Activated CD4-positive, alpha-beta T cell treated with anti-CD3 and anti-CD28 coated beads for 36 hours (primary cell): ENCODE measurements at regions not wholly inside any gene's neighbourhood (a gene's known extent, or its start where the extent isn't known, plus 50 kb on each side); places are given as distances from the start of the nearest gene placed in this dataset.

Experiments
- ATAC-seq: fragments of 200-7000 bp; cut with Tn5 transposase; one replicate; pipeline ENCODE4 v1.10.0; 2021; ENCODE audit warnings: mild to moderate bottlenecking, moderate library complexity
- CTCF ChIA-PET: fragments of 350-600 bp; sonication (Branson Sonifier 250); formaldehyde crosslinking; loops from one replicate; lab custom pipeline; 2021; ENCODE audit warnings: antibody characterized with exemption; lab: Charles Lee
- POLR2A ChIA-PET: fragments of 350-600 bp; sonication (Branson Sonifier 250); formaldehyde crosslinking; loops from one replicate; lab custom pipeline; 2021; ENCODE audit warnings: antibody characterized with exemption, inconsistent platforms; lab: Charles Lee
- DNase-seq: peaks from one replicate; pipeline ENCODE4 v3.0.0-alpha.2; 2020
- H3K27ac Mint-ChIP-seq: one replicate; pipeline ENCODE4 v1.8.0; 2021; ENCODE audit warnings: mixed read lengths
- H3K27me3 Mint-ChIP-seq: one replicate; pipeline ENCODE4 v1.8.0; 2021; ENCODE audit warnings: mixed read lengths
- H3K36me3 Mint-ChIP-seq: one replicate; pipeline ENCODE4 v1.8.0; 2021; ENCODE audit warnings: low read depth, mixed read lengths
- H3K4me1 Mint-ChIP-seq: one replicate; pipeline ENCODE4 v1.8.0; 2021; ENCODE audit warnings: mixed read lengths
- H3K4me3 Mint-ChIP-seq: one replicate; pipeline ENCODE4 v1.8.0; 2021; ENCODE audit warnings: mild to moderate bottlenecking, moderate library complexity, mixed read lengths
- H3K9me3 Mint-ChIP-seq: one replicate; pipeline ENCODE4 v1.8.0; 2021; ENCODE audit warnings: low read depth, mixed read lengths
- intact Hi-C, 2 experiments: fragments of 100-400 bp; cut with DNase I in 1 of 2; cut with micrococcal nuclease in 1 of 2; formaldehyde crosslinking; loops; one replicate each; pipeline versions ENCODE4 v1.14.2 to v1.15.1; 2022 to 2024; cut with DNase I, micrococcal nuclease

GRCh38 chr6:165941249-165941775 is 226.3 kb downstream of the TBXT start:
- Mint-ChIP-seq H3K4me1 (no peaks in the 10 kb centered on the region), H3K4me3 (no peak overlapping the region), H3K9me3 (peaks cover 2% of the 10 kb centered on the region), H3K27ac (no peak overlapping the region), H3K36me3 (no peaks in the 10 kb centered on the region), H3K27me3 (peaks cover 2% of the 10 kb centered on the region)
- ChIA-PET POLR2A (no interaction called here), CTCF (no interaction called here)
- DNase-seq (no peak), ATAC-seq (no peak)
- intact Hi-C loops = no loop called here

GRCh38 chr6:165940366-165940765 is 227.3 kb downstream of the TBXT start:
- ChIA-PET POLR2A (no interaction called here), CTCF (no interaction called here)
- ATAC-seq (no peak), DNase-seq (no peak)
- no peaks in the 10 kb centered on the region for H3K4me1 Mint-ChIP-seq
- H3K36me3 Mint-ChIP-seq = no peaks in the 10 kb centered on the region
- peaks cover 6% of the 10 kb centered on the region for H3K27me3 Mint-ChIP-seq
- H3K4me3 Mint-ChIP-seq = no peak overlapping the region
- peaks cover 2% of the 10 kb centered on the region for H3K9me3 Mint-ChIP-seq
- intact Hi-C loops = no loop called here
- no peak overlapping the region for H3K27ac Mint-ChIP-seq

DNA sequence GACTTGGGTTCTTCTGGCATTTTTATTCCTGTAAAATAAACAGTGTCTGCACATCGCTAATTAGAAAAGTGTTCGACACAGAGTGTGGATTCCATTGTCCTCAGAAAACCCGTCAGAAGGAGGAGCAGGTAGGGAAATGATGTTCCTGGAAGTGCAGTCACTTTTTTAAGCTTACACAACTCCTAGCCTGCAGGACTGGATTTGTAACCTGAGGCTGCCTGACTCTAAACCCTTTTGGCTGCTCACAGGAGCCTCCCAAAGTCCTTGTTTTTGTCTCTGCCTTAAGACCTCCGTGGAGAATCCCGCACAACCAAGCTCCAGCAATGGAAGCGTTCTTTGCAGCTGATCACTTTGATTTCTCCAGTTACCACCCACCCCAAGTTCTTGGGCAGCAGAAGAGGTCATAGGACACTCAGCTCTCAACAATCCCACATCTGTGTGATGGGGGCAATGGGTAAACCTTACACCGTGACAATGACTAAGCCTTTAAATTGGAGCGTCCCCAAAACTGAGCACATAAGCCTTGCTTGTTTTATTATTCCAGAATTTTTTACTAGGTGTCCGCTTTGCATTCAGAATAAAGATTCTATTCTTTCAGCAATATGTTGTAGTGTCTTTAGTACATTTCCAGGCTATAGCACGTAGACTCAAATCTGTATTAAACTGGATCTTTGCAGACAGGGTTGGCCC is 227.9 kb downstream of the TBXT start:
- Mint-ChIP-seq H3K4me1 (no peaks in the 10 kb centered on the region), H3K9me3 (peaks cover 2% of the 10 kb centered on the region), H3K27ac (no peak overlapping the region), H3K36me3 (no peaks in the 10 kb centered on the region), H3K4me3 (no peak overlapping the region), H3K27me3 (peaks cover 10% of the 10 kb centered on the region)
- no peak for ATAC-seq
- ChIA-PET POLR2A (no interaction called here), CTCF (no interaction called here)
- intact Hi-C loops = no loop called here
- DNase-seq = no peak

DNA sequence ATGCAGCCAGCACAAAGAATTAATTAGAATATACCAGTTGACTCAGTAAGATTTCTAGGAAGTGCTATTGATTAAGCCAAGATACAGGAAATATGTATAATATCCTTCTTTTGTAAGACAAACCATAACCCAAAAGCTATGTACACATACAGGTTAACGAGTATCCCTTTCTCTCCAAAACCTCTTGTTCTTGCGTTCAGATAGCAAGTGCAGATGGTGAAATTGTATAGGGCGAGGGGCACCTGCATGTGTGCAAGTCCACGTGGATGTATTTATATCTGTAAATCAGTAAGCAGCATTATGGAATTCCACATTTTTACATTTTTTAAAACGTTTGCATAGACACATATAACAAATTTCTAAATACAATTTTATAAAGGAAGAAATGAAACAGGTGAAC is 228.6 kb downstream of the TBXT start:
- Mint-ChIP-seq H3K4me1 (no peaks in the 10 kb centered on the region), H3K4me3 (no peak overlapping the region), H3K27ac (no peak overlapping the region), H3K27me3 (peaks cover 10% of the 10 kb centered on the region), H3K9me3 (no peaks in the 10 kb centered on the region), H3K36me3 (no peaks in the 10 kb centered on the region)
- ChIA-PET CTCF (no interaction called here), POLR2A (no interaction called here)
- intact Hi-C loops = no loop called here
- ATAC-seq (no peak), DNase-seq (no peak)

- peaks cover 10% of the 10 kb centered on the region for H3K27me3 Mint-ChIP-seq
- intact Hi-C loops = no loop called here
- H3K27ac Mint-ChIP-seq = no peak overlapping the region
- no peaks in the 10 kb centered on the region for H3K9me3 Mint-ChIP-seq
- ATAC-seq = no peak
- no peak for DNase-seq
- ChIA-PET POLR2A (no interaction called here), CTCF (no interaction called here)
- no peaks in the 10 kb centered on the region for H3K4me1 Mint-ChIP-seq
- no peak overlapping the region for H3K4me3 Mint-ChIP-seq
- H3K36me3 Mint-ChIP-seq = no peaks in the 10 kb centered on the region
These were observed 229.9 kb downstream of the TBXT start for GRCh38 chr6:165937564-165938358.

- CTCF ChIA-PET = interaction anchor here (0.6 kb wide), 1 partner anchor 43 kb away, joined by 3 read pairs; no protein-coding TSS in a partner anchor
- H3K4me3 Mint-ChIP-seq = no peak overlapping the region
- H3K27ac Mint-ChIP-seq = no peak overlapping the region
- intact Hi-C loops = no loop called here
- no peaks in the 10 kb centered on the region for H3K9me3 Mint-ChIP-seq
- DNase-seq (no peak), ATAC-seq (no peak)
- POLR2A ChIA-PET = no interaction called here
- peaks cover 10% of the 10 kb centered on the region for H3K27me3 Mint-ChIP-seq
- no peaks in the 10 kb centered on the region for H3K4me1 Mint-ChIP-seq
- no peaks in the 10 kb centered on the region for H3K36me3 Mint-ChIP-seq
These were observed 231.0 kb downstream of the TBXT start for GRCh38 chr6:165936660-165937059.

- intact Hi-C loops = no loop called here
- Mint-ChIP-seq H3K27me3 (peaks cover 10% of the 10 kb centered on the region), H3K4me1 (no peaks in the 10 kb centered on the region), H3K27ac (no peak overlapping the region), H3K9me3 (no peaks in the 10 kb centered on the region), H3K36me3 (no peaks in the 10 kb centered on the region), H3K4me3 (no peak overlapping the region)
- ChIA-PET POLR2A (no interaction called here), CTCF (interaction anchor here (0.6 kb wide), 1 partner anchor 43 kb away, joined by 3 read pairs; no protein-coding TSS in a partner anchor)
- ATAC-seq (no peak), DNase-seq (no peak)
These were observed 231.6 kb downstream of the TBXT start for GRCh38 chr6:165936096-165936495.

- Mint-ChIP-seq H3K4me3 (no peak overlapping the region), H3K9me3 (no peaks in the 10 kb centered on the region), H3K27me3 (peaks cover 10% of the 10 kb centered on the region), H3K27ac (no peak overlapping the region), H3K4me1 (no peaks in the 10 kb centered on the region), H3K36me3 (no peaks in the 10 kb centered on the region)
- intact Hi-C loops = no loop called here
- no peak for DNase-seq
- POLR2A ChIA-PET = no interaction called here
- CTCF ChIA-PET = no interaction called here
- ATAC-seq = no peak
These were observed 236.0 kb downstream of the TBXT start for GRCh38 chr6:165931675-165932074.

DNA sequence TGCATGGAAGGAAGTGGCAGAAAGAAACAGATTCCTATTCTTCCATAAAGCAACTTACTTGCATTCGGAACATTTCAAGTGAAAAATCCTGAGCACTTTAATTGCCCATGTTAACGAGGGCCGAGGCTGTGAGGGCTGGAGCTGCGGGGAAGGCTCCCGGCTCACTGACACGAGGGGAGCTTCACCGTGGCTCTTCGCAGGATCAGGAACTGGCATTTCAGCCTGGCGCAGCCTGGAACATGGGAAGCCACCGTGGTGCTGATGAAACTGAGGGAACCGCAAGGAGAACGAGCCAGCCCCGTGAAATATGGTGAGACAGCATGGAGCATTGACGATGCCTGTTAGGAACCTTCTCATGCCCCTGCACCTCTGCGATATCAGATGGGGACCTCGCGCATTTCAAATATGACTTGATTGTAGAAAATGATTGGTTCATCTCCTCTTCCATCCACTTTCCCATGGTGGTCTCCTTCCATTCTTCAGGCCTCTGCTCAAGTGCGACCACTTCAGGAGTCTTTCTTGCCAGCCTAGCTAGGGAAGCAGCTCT is 236.9 kb downstream of the TBXT start:
- DNase-seq (no peak), ATAC-seq (no peak)
- H3K27me3 Mint-ChIP-seq = peaks cover 3% of the 10 kb centered on the region
- peaks cover under 1% of the 10 kb centered on the region for H3K9me3 Mint-ChIP-seq
- H3K27ac Mint-ChIP-seq = no peak overlapping the region
- ChIA-PET POLR2A (no interaction called here), CTCF (no interaction called here)
- H3K36me3 Mint-ChIP-seq = no peaks in the 10 kb centered on the region
- H3K4me1 Mint-ChIP-seq = no peaks in the 10 kb centered on the region
- no peak overlapping the region for H3K4me3 Mint-ChIP-seq
- intact Hi-C loops = no loop called here

GRCh38 chr6:165929607-165930006 is 238.0 kb downstream of the TBXT start:
- no peaks in the 10 kb centered on the region for H3K4me1 Mint-ChIP-seq
- ATAC-seq = no peak
- CTCF ChIA-PET = no interaction called here

DNA sequence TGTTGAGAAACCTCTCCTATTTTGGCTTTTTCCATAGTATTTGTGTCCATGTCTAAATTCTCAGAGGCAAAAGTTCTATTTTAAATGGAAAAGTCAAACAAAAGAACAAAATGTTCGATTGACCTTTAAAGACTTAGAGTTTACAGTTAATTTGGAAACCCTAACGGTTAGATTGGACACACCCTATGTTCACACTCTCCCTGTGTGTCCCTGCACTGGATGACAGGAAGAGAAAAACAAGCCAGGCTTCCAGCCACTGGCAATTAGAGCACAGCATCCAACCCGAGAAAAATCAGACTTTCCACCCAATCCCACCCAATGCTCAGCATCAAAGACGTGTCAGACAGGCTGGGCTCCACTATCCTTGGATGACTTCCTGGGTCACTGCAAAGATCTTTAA is 241.3 kb downstream of the TBXT start:
- Mint-ChIP-seq H3K4me1 (no peaks in the 10 kb centered on the region), H3K27me3 (peaks cover 2% of the 10 kb centered on the region), H3K36me3 (no peaks in the 10 kb centered on the region), H3K27ac (no peak overlapping the region), H3K4me3 (no peak overlapping the region), H3K9me3 (peaks cover 4% of the 10 kb centered on the region)
- CTCF ChIA-PET = no interaction called here
- no peak for DNase-seq
- ATAC-seq = no peak
- POLR2A ChIA-PET = no interaction called here
- intact Hi-C loops = no loop called here

More at GRCh38 chr6:165929607-165930006, 238.0 kb downstream of the TBXT start:
- H3K27me3 Mint-ChIP-seq = no peaks in the 10 kb centered on the region
- H3K9me3 Mint-ChIP-seq = peaks cover 4% of the 10 kb centered on the region
- no peak overlapping the region for H3K4me3 Mint-ChIP-seq
- intact Hi-C loops = no loop called here
- no peak overlapping the region for H3K27ac Mint-ChIP-seq
- H3K36me3 Mint-ChIP-seq = no peaks in the 10 kb centered on the region
- POLR2A ChIA-PET = no interaction called here
- no peak for DNase-seq
